GM23338 (cell line): ENCODE measurements at regions not wholly inside any gene's neighbourhood (a gene's known extent, or its start where the extent isn't known, plus 50 kb on each side); places are given as distances from the start of the nearest gene placed in this dataset.

ENCODE experiments used
- CTCF ChIP-seq, 2 experiments: fragments of 200-600 bp in 1 of 2; sonication (generic) in 1 of 2; conservative IDR thresholded peaks; 2 replicates each; pipeline versions ENCODE4 v1.5.1 to v1.6.1; 2016 to 2017; ENCODE audit warnings: antibody characterized with exemption in 2 of 2, low read depth in 2 of 2, mild to moderate bottlenecking in 2 of 2, moderate library complexity in 1 of 2
- JUNB ChIP-seq: IDR thresholded peaks from one replicate; pipeline ENCODE4 v1.6.1; 2016; ENCODE audit warnings: antibody characterized with exemption; ENCODE audit not compliant: unreplicated experiment
- POLR2AphosphoS5 ChIP-seq: IDR thresholded peaks from 2 replicates; pipeline ENCODE4 v1.6.1; 2016; ENCODE audit warnings: antibody characterized with exemption, low read depth
- REST ChIP-seq: IDR thresholded peaks from one replicate; pipeline ENCODE4 v1.6.1; 2018; ENCODE audit warnings: antibody characterized with exemption; ENCODE audit not compliant: unreplicated experiment
- STAT1 ChIP-seq: IDR thresholded peaks from one replicate; pipeline ENCODE4 v1.6.1; 2016; ENCODE audit warnings: antibody characterized with exemption; ENCODE audit not compliant: unreplicated experiment

- TF ChIP-seq CTCF (conservative IDR thresholded peaks at IDR 0.05; ENCODE audit: low read depth in 2 of 2) (no peak), JUNB (no peak), POLR2AphosphoS5 (no peak), STAT1 (no peak), REST (no peak)
Measured at GRCh38 chr10:24133835-24134234, 75.1 kb upstream of the KIAA1217 start.
